SK-N-SH (cell line): ENCODE measurements at regions not wholly inside any gene's neighbourhood (a gene's known extent, or its start where the extent isn't known, plus 50 kb on each side); places are given as distances from the start of the nearest gene placed in this dataset.

Source experiments
- CTCF ChIA-PET: fragments of 300-600, 350-600 bp; formaldehyde crosslinking; extraction: SDS; loops from one replicate; lab custom pipeline; 2021; lab: Yijun Ruan, JAX
- POLR2A ChIA-PET: fragments of 350-600 bp; sonication (Branson Sonifier 250); formaldehyde crosslinking; extraction: SDS; loops from one replicate; lab custom pipeline; 2020; ENCODE audit warnings: antibody characterized with exemption, inconsistent platforms; lab: Yijun Ruan, JAX
- DNase-seq: peaks from one replicate; pipeline ENCODE4 v3.0.0; 2012
- H2AFZ ChIP-seq: fragments of 200-600 bp; sonication (generic); 2 replicates; pipeline ENCODE4 v1.8.1; 2016; ENCODE audit warnings: antibody characterized with exemption, mild to moderate bottlenecking, low read depth
- H3F3A ChIP-seq: fragments of 200-600 bp; sonication (generic); replicated peaks from 2 replicates; pipeline ENCODE3; 2016; ENCODE audit warnings: antibody characterized with exemption, mild to moderate bottlenecking; ENCODE audit not compliant: insufficient read depth
- H3K27ac ChIP-seq, 2 experiments: fragments of 200-500 bp in 1 of 2; fragments of 200-600 bp in 1 of 2; sonication (Bioruptor generic) in 1 of 2; sonication (generic), shearing (Covaris generic) in 1 of 2; 2 replicates each; pipeline versions ENCODE4 v1.5.1 to v1.6.1; 2014 to 2016; ENCODE audit warnings: low read depth in 2 of 2, inconsistent platforms in 1 of 2, low read length in 1 of 2, mild to moderate bottlenecking in 1 of 2, mixed read lengths in 1 of 2
- H3K27me3 ChIP-seq: fragments of 200-600 bp; sonication (generic), shearing (Covaris generic); 2 replicates; pipeline ENCODE4 v1.6.1; 2016; ENCODE audit warnings: mixed run types; ENCODE audit not compliant: insufficient read depth
- H3K36me3 ChIP-seq, 2 experiments: fragments of 200-500 bp in 1 of 2; fragments of 200-600 bp in 1 of 2; sonication (Bioruptor generic) in 1 of 2; sonication (generic) in 1 of 2; replicated peaks in 1 of 2; 2 replicates each; pipeline versions ENCODE3 to v1.5.1; 2014 to 2016; ENCODE audit warnings: low read length in 1 of 2, mild to moderate bottlenecking in 1 of 2; ENCODE audit not compliant: insufficient read depth in 2 of 2, control insufficient read depth in 1 of 2
- H3K4me1 ChIP-seq, 2 experiments: fragments of 200-500 bp in 1 of 2; fragments of 200-600 bp in 1 of 2; sonication (Bioruptor generic) in 1 of 2; sonication (generic), shearing (Covaris generic) in 1 of 2; 2 replicates each; pipeline versions ENCODE4 v1.5.1 to v1.6.1; 2014 to 2016; ENCODE audit warnings: low read depth in 1 of 2, low read length in 1 of 2, mixed run types in 1 of 2; ENCODE audit not compliant: insufficient read depth in 2 of 2, control insufficient read depth in 1 of 2
- H3K4me2 ChIP-seq: fragments of 200-600 bp; sonication (generic), shearing (Covaris generic); 2 replicates; pipeline ENCODE4 v1.6.1; 2017; ENCODE audit warnings: mixed run types
- H3K4me3 ChIP-seq, 2 experiments: fragments of 200-500 bp in 1 of 2; fragments of 200-600 bp in 1 of 2; sonication (Bioruptor generic) in 1 of 2; sonication (generic), shearing (Covaris generic) in 1 of 2; 2 replicates each; pipeline versions ENCODE4 v1.5.1 to v1.8.1; 2014 to 2016; ENCODE audit warnings: low read depth in 2 of 2, inconsistent platforms in 1 of 2, low read length in 1 of 2, mild to moderate bottlenecking in 1 of 2, mixed read lengths in 1 of 2, moderate library complexity in 1 of 2
- H3K79me2 ChIP-seq: fragments of 200-600 bp; sonication (generic); 2 replicates; pipeline ENCODE4 v1.8.1; 2017; ENCODE audit warnings: mild to moderate bottlenecking; ENCODE audit not compliant: insufficient read depth
- H3K9ac ChIP-seq: fragments of 200-600 bp; sonication (generic); 2 replicates; pipeline ENCODE4 v1.6.1; 2017; ENCODE audit warnings: mixed run types
- H3K9me2 ChIP-seq: fragments of 200-600 bp; sonication (generic); 2 replicates; pipeline ENCODE4 v1.6.1; 2017; ENCODE audit warnings: mixed run types
- H3K9me3 ChIP-seq: fragments of 200-600 bp; sonication (generic); 2 replicates; pipeline ENCODE4 v1.6.1; 2017; ENCODE audit warnings: mixed run types, mild to moderate bottlenecking, moderate library complexity
- H4K20me1 ChIP-seq: fragments of 200-600 bp; sonication (generic); 2 replicates; pipeline ENCODE4 v1.6.1; 2017; ENCODE audit warnings: mild to moderate bottlenecking, mixed run types; ENCODE audit not compliant: insufficient read depth
- CHD2 ChIP-seq: fragments of 150-350 bp; IDR thresholded peaks from 2 replicates; pipeline ENCODE4 v1.6.1; 2018; ENCODE audit warnings: low read length; ENCODE audit not compliant: partially characterized antibody
- EZH2phosphoT487 ChIP-seq: fragments of 200-600 bp; sonication (generic); IDR thresholded peaks from 2 replicates; pipeline ENCODE4 v1.6.1; 2017; ENCODE audit warnings: low read depth, mixed run types, mild to moderate bottlenecking, antibody characterized with exemption, moderate library complexity, borderline replicate concordance
- FOXJ3 ChIP-seq: sonication (generic); formaldehyde crosslinking; IDR thresholded peaks from 2 replicates; pipeline ENCODE4 v1.5.1; 2020; ENCODE audit warnings: mild to moderate bottlenecking, missing genetic modification reagents
- FOXM1 ChIP-seq: IDR thresholded peaks from 2 replicates; pipeline ENCODE4 v1.4.0; 2012; ENCODE audit warnings: low read depth, mild to moderate bottlenecking
- NRF1 ChIP-seq: IDR thresholded peaks from 2 replicates; pipeline ENCODE4 v1.6.1; 2012; ENCODE audit warnings: low read depth, mild to moderate bottlenecking, low read length
- REST ChIP-seq: IDR thresholded peaks from 2 replicates; pipeline ENCODE4 v1.6.1; 2012; ENCODE audit warnings: mild to moderate bottlenecking, low read depth, low read length, moderate library complexity
- RXRA ChIP-seq: IDR thresholded peaks from 2 replicates; pipeline ENCODE4 v1.4.0; 2012; ENCODE audit warnings: low read depth, mild to moderate bottlenecking, borderline replicate concordance
- SIN3A ChIP-seq: IDR thresholded peaks from 2 replicates; pipeline ENCODE4 v1.6.1; 2012; ENCODE audit warnings: low read depth, mild to moderate bottlenecking, low read length, moderate library complexity, borderline replicate concordance
- SMC3 ChIP-seq: IDR thresholded peaks from 2 replicates; pipeline ENCODE4 v1.6.1; 2012; ENCODE audit warnings: low read depth, low read length, improper control_type of control experiment
- TAF1 ChIP-seq: IDR thresholded peaks from 2 replicates; pipeline ENCODE4 v1.6.1; 2012; ENCODE audit warnings: low read depth, mild to moderate bottlenecking, low read length, moderate library complexity, borderline replicate concordance
- TCF12 ChIP-seq: IDR thresholded peaks from 2 replicates; pipeline ENCODE4 v1.4.0; 2012
- WGBS: methylation state at CpG from one replicate; pipeline ENCODE4 v1.1.6; 2017; ENCODE audit warnings: low lambda C conversion rate; 5-methylcytosine and 5-hydroxymethylcytosine counted together
- TF ChIP-seq, protein P1 (sequence below): fragments of 150-350 bp; IDR thresholded peaks from 2 replicates; pipeline ENCODE4 v1.6.1; 2016; ENCODE audit warnings: mild to moderate bottlenecking, low read depth, low read length

DNA sequence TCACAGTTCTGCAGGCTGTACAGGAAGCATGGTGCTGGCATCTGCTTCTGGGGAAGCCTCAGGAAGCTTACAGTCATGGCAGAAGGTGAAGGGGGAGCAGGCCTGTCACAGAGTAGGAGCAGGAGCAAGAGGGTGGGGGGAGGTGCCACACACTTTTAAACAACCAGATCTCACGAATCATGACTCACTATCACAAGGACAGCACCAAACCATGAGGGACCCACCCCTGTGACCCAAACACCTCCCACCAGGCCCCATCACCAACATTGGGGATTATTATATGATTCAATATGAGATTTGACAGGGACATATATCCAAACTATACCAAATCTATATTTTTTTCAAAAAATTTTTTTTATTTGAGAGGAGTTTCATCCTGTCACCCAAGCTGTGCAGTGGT, 51.0 kb upstream of the GLS start:
- Histone ChIP-seq H3K36me3 (no peaks in the 10 kb centered on the region), H3K4me2 (no peak overlapping the region), H3K4me3 (no peak overlapping the region), H3K4me1 (peaks cover 0 to 5% of the 10 kb centered on the region in 2 experiments; a peak in 2 of 4 replicates), H3K27me3 (no peaks in the 10 kb centered on the region), H3K27ac (no peak overlapping the region), H2AFZ (no peak overlapping the region), H3K79me2 (no peaks in the 10 kb centered on the region), H3K9ac (no peak overlapping the region), H4K20me1 (no peaks in the 10 kb centered on the region), H3K9me2 (no peaks in the 10 kb centered on the region), H3F3A (no peaks in the 10 kb centered on the region), H3K9me3 (no peaks in the 10 kb centered on the region)
- ChIA-PET CTCF (interaction anchor here (1.0 kb wide), 1 partner anchor 48 kb away, joined by 3 read pairs; no protein-coding TSS in a partner anchor), POLR2A (no interaction called here)
- 82% methylated on average over 1 of the region's 1 CpG for WGBS
- DNase-seq: no peak
- TF ChIP-seq REST (no peak), FOXM1 (no peak), CHD2 (no peak), NRF1 (no peak), SIN3A (no peak), SMC3 (no peak), FOXJ3 (CRISPR knock-in tag) (no peak), EZH2phosphoT487 (no peak), RXRA (no peak), TAF1 (no peak), TCF12 (no peak)
- TF ChIP-seq, protein P1, sequence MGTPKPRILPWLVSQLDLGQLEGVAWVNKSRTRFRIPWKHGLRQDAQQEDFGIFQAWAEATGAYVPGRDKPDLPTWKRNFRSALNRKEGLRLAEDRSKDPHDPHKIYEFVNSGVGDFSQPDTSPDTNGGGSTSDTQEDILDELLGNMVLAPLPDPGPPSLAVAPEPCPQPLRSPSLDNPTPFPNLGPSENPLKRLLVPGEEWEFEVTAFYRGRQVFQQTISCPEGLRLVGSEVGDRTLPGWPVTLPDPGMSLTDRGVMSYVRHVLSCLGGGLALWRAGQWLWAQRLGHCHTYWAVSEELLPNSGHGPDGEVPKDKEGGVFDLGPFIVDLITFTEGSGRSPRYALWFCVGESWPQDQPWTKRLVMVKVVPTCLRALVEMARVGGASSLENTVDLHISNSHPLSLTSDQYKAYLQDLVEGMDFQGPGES: no peak
